Stimulated activated CD4-positive, alpha-beta T cell treated with anti-CD3 and anti-CD28 coated beads, Interleukin-4, amount 100 ng/mL, for 48 hours (primary cell): ENCODE measurements at regions not wholly inside any gene's neighbourhood (a gene's known extent, or its start where the extent isn't known, plus 50 kb on each side); places are given as distances from the start of the nearest gene placed in this dataset.
"Not testable (repeated sequence)": the region's sequence is repeated elsewhere in the genome, so short reads cannot be mapped to it uniquely, and the experiment has no call there.

Source experiments
- DNase-seq, 2 donors: peaks; one replicate each; pipeline ENCODE4 v3.0.0-alpha.2; 2020; ENCODE audit warnings: low read depth in 2 of 2

DNA sequence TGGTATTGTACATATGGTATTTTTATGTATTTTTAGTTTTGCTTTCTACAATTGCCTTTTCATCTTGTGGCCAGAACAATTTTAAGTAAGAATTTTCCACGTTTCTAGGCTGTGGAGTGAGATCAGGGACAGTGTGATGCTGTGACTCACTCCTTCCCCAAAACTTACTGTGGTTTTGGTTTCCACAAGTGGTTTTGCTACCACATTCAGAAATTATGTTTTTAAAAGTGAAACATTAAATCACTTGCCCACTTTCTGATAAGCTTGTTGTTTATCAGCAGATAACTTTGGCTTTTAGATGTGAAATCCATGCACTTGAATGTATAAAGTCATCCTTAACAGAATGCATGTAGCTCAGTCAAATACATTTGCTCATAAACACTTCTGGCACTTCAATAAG is 192.2 kb upstream of the THRB start:
- no peak for DNase-seq

DNA sequence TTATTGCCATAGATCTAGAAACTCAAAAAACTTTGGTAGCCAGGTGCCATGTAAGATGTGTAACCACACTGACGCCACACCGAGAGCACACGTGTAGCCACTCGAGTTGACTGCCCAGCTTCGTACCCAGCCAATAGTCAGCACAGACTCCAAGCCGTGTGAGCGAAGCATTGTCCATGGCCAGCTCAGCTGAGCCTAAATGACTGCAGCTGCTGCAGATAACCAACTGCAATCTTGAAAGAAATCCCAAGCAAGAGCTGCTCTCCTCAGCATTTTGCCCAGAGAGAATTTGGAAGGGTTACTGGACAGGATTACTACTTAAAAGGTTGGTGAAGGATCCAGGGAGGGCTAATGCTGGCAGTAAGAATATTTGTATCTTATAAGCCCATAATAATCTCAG is 193.0 kb upstream of the THRB start:
- no peak for DNase-seq

DNA sequence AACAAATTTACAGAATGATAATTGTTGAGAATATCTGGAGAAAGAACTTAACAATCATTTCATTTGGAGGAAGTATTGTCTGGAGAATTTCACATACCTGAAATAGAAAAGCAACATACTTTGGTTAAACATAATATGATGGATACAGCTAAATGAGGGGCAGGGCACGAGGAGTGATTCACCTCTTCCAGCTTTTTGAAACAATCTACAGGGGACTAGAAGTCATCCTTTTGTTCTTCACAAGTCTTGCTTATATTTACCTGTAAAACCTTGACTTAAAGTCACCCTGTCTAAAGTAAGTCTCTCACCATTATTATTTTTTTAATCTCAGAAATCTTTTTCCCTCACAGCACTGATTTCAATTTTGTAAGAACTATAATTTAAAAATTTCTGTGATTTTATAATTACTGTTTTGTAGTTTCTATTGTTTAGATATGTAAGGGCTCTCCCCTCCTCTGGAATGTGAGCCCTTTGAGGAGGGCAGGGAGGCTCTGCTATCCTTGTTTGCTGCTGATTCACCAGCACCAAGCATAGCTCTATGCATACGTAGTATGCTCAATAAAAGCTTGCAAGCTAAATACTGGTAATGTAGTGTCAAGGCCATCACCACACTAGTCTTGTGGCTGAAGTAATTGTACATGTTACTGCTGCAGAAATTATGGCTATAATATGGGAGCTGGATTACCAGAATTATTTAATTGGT is 193.9 kb upstream of the THRB start:
- no peak for DNase-seq

DNA sequence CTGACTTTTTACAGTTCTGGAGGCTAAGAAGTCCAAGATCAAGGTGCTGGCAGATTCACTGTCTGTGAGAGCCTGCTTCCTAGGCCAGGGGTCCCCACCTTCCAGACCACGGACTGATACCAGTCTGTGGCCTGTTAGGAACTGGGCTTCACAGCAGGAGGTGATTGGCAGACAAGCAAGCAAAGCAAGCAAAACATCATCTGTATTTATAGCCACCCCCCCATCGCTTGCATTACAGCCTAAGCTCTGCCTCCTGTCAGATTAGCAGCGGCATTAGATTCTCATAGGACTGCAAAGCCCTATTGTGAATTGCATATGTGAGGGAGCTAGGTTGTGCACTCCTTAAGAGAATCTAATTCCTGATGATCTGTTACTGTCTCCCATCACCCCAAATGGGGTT is 194.7 kb upstream of the THRB start:
- DNase-seq: no peak

DNA sequence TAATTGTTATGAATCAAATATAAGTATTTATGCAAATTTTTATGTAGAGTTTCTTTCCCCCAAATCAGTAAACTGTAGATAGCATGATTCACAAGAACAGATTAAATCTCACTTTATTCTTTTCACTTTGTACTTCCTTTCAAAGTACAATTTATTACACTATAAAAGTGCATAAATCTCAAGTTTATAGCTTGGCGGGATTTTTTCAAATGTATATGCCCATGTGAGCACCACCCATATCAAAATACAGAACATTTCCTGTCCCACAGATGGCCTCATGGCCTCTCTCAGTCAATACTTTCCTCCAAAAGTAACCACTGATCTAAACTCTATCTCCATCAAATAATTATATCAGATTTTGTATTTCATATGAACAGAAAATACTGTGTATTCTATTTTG is 196.1 kb upstream of the THRB start:
- no peak for DNase-seq

DNA sequence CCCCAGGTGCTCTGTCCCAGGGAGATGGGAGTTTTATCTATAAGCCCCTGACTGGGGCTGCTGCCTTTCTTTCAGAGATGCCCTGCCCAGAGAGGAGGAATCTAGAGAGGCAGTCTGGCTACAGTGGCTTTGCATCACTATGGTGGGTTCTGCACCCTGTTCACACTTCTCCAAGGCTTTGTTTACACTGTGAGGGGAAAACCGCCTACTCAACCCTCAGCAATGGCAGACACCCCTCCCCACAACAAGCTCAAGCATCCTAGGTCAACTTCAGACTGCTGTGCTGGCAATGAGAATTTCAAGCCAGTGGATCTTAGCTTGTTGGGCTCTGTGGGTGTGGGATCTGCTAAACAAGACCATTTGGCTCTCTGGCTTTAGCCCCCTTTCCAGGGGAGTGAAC is 204.4 kb upstream of the THRB start:
- not testable (repeated sequence) for DNase-seq

DNA sequence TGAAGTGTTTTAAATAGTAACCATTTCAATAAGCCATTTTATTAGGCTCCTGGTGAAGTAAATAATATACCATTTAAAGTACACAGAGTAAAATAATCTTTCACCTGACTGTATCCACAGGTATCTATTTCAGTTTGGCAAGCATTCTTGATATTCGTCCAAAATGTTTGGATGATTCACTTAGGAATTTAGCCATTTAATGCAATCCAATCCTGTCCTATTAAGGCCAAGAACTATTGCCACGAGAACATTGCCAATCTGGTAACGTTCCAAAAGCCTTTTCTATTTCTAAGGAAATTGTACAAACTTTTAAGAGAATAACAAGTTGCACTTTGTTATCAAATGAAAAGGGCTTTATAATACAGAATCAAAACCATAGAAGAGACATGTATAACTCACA is 209.8 kb upstream of the THRB start:
- no peak for DNase-seq

DNA sequence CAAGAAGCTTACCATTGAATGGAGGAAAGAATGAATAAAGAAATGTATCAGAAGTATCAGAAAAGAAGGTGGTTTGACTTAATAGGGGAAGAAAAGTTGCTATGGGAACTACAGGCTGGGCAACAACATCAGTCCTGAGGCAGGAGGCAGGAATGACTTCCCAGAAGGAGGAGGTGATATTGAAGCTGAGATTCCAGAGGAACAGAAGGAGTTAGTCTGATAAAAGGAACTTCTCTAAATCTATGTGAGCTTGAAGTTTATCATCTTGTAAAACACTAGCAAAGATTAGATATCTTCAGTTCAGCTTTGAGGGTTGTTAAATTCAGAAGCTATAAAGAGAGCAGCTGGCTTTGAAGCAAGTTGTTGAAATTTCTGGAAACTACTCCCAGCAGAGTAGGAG is 213.3 kb upstream of the THRB start:
- no peak for DNase-seq

DNA sequence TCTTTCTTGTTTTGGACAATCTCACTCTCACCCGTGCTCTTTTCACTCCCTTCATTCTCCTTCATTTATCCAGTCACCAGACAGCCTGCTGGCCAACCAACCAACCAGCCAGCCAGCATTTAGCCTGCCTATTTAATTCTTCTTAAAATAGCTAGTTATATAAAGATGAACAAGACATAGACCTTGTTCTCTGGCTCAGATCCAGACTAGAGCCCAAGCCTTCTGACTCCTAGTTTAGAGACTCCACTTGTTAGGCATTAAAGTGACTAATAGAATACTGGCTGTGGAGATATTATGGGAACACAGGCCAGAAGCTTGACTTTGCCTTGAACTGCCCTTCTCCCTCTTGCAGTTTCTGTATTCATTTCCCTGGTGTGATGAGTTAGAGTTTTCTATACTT is 215.3 kb upstream of the THRB start:
- no peak for DNase-seq

DNA sequence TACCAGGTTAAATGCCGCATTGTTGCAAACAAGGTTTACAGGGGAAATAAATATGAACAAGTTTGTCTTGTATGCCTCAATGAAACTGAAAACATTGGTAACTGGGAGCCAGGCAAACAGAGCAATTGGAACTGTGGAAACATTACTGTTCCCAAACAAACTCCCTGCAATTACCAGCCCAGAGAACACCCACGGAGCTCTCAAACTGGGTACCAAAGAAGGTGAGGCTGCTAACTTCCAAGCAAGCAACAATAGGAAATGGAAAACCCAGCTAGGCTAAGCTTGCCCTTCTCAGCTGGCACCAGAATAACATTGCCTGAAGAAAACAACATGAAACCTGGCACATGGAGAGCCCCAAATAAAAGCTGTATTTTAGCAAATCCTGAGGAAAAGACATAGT is 218.9 kb upstream of the THRB start:
- no peak for DNase-seq

DNA sequence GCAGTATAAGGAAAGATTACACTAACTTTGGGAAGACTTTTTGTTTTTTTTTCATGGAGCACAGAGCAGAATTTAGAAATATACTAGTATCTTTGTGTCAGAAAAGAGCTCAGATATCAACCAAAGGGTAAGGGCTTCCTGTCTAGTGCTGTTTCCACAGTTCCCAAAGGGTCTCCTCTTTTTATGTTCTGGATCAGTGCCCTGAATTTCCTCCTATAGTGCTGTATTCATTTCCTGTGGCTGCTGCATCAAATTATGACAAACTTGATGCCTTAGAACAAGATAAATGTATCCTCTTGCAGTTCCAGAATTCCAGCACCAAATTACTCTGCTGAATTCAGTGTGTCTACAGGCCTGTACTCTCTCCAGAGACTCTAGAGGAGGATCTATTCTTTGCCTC is 219.8 kb upstream of the THRB start:
- DNase-seq: no peak

DNA sequence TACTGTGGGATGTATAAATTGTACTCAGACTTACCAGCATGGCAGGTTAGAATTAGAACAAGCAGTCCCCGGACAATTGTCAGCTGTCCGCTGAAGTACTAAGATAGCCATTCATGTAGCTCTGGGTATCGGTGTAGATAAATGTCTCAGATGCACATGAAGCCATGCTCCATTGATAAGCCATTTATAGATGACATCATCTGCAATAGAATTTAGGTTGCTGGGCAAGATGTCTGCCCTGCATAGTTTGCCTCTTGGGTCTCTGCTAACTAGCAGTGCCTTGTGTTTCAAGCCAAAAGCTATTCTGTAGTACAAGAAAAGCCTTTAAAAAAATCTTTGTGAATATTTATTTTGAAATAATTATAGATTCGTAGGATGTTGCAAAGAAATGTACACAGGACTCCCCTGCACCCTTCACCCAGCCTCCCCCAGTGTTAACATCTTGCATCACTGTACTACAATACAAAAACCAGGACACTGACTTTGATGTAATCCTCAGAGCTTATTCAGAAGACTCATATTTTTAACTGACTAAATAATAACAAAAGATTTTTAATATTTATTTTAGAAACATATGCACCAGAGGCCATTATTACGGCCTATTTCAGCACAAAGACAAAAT is 220.6 kb upstream of the THRB start:
- no peak for DNase-seq

DNA sequence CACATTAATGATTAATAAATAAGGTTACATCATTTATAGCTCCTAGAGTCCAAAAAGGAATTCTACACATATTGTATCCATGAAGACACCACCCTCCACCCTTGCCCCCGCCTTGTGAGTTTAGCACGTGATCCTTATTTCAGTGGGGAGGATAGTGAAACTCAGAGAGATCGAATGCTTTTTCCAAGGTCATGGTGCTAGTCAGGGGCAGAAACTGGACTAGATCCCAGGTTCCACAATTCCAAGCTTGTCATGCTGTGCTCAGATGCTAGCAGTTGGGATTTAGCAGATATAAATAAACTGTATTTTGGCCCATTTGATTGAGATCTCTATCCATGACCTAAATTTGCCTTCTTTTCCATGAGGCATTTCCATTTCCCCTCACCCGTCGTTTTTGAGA is 227.4 kb upstream of the THRB start:
- no peak for DNase-seq

DNA sequence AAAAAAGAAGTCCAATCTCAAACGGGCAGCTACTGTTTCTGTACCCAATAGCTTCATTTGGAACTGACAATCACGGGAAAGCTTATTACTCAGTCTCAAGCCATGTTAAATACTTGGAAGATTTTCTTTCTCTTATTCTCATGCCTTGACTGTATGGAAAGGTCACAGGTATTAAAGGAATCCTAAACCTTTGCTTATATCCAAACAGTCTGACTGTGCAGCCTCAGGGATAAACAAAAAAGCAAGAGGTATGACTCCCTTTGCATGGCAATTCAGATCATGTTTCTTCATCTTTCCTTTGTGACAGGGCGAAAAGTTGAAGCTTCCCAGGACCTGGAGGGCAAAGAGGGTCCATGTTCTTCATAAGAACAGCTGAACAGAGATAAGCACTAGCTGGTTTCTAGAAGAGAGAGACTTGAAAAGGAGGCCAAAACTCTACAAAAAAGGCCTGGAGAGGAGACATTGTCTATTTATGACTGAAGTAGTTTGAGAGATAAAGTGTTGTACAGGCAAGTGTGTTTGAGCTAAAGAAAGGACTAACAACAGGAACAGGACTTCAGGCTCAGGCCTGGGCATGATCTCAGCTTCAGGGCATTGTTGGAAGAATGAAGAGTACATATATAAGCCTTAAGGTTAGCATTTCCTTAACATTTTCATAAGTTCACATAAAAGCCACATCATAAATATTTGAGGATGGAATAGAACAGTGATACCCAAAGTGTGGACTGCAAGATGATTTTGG is 231.0 kb upstream of the THRB start:
- no peak for DNase-seq

DNA sequence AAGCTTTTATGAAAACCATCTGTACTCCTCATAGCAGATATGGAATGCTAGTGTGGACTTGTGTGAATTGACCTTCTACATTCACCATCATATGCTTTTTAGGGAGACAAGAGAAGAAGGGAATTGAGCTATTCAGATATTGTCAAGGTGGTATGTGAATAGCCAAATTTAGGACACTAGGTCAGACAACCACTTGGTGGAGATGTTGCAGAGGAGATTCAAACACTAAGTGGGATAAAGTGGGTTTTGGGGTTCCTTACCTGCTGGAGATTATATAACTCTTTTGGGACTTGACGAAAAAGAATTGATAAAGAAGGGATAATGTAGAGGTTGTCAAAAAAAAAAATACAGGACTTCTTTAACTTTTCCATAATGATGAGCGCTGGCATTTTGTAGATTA is 231.8 kb upstream of the THRB start:
- DNase-seq: no peak

DNA sequence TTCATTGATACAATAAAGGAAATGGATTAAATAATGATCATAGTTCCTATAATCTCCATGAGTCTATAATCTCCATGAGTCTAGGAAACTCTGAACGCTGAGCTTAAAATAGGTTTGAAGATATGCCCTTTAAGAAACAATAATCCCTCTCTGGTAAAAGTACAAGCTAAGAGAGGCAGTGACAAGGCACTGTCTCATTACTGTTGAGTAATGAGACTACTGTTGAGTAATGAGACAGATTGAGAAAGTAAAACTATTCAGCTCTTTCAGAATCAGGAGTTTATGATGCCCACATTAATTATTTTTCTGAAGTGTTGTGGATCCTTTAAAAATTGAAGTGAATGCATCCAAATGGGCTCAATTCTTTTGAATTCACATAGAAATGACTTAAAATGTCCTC is 235.5 kb upstream of the THRB start:
- no peak for DNase-seq

DNA sequence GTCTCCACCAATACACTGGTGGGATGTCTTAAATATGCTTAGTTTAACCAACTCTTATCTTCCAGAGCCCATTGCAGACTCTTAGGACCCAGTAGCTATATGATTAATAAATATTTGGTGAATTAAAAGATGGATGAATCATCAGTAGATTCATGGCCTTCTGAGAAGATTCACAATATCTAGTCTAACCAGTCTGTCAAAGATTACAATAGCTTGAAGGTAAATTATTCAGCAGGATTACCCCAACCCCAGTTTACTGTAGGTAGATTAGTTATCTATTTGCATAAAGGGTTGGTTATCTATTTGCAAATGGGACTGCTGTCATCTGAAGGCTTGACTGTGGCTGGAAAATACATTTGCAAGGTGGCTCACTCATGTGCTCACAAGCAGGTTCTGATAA is 239.4 kb upstream of the THRB start:
- no peak for DNase-seq

DNA sequence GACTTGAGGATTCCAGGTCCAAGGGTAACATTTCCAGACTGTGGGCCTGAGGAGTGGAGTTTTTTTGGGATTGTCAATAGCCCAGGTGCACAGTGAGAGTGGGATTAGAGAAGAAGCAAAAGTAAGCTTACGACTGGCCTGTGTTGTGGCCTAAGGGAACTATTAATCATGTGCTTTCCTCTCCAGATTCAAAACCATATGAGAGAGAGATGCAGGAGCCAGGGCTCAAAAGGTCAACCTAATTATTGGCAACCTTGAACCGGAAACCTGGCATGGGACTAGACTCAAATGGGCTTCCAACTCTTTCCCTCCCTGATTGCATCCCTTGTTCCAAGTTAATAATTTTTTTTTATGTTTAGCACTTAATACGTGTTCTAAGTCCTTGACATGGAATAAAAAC is 242.1 kb upstream of the THRB start:
- no peak for DNase-seq

DNA sequence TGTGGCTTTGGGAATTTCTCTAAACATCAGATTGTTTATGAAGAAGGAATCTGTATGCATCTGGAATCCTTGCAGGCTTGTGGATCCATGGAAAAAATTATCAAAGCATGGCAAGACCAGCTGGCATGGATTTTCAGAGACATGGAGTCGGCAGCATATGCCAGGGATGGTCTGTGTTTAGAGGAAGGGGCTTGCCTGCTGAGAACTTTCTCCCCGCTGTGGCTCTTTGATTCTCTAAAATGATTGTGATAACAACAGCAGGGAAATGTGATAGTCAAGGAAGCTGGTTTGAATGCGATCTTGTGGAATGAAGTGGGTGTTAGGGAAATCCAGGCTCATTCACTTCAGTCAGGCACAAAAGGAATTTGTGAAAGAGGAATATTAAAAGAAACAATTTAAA is 245.7 kb upstream of the THRB start:
- DNase-seq: no peak

DNA sequence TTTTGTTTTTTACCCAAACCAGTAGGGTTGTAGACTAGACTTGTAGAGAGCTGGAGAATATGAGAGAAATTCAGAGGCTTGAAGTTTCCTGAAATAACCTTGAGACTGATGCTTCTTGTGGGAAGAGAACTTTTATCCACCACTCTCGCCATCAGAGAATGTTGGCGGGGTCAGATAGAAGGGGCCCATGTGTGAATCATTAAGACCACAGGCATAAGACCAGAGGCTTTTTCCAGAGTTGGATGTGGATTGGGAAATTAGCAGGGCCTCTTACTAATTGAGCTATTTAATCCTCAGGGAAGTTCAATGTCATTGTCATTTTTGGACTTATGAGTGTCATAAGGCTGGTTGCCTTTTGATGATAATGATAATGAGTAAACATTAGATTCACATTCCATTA is 246.9 kb upstream of the THRB start:
- DNase-seq: no peak

DNA sequence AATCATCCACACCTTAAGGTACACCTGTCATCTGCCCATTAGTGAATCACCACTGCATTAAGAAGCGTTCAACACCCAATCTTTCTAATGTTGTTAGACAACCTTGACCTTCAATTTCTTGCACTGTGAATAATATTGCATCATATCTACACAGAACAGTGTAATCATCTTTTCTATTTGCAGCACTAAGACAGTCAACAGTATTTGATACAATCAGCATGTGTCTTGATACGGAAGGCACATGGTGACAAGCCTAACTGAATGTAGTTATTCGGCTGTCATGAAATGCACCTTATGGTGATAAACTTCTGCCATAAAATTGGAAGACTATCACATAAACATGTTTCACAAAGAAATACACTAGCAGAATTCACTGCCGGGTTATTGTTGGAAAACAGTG is 253.9 kb upstream of the THRB start:
- no peak for DNase-seq

DNA sequence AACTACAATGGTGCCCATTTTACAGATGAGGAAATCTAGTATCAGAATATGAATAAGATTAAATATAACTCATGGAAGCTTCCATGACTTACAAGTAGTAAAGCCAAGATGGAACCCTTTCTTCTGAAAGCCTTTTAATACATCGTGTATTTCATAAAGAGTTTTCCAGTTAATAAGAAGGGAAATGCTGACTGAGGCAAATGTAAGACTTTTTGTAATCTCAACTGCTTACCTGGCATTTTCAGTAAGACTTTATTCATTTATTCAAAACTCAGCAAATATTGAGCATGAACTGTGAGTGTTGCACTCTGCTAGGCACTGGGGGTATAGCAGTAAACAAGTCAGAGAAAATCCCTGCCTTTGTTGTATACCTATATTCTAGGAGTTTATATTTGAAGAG is 256.4 kb upstream of the THRB start:
- DNase-seq: no peak

DNA sequence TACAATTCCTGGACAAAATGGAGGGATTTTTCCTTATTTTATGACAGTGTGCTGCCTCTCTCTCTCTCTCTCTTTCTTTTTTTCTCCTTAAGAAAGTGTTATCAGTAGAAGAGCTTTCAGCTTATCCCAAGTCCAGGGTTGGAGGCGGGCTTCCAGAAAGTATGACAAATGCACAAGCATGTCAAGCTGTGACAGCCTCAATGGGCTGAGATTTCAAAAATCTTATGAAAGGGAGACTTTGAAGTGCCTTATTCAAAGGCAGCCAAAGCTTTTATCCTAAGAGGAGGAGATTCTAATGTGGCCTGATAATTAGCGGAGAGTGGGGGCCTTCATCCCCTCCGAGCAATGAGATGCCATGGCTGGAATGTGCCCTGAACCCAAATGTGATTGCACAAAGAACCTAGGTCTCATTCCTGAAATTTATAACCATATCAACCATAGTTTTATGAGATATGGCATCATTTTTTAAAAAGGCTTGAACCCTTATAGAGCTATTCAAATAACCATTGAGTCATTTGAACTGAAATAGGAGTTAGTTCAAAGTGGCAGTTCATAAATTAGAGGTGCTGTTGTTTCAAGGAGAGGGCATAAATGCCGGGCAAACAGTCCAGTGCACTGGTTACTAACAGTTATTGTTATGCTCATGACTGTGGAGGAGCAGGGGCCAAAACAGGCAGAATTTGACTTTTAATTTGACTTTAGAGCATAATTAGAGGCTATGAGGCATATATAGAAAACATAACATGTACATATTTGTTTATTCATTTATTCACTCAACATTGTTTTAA is 261.6 kb upstream of the THRB start:
- no peak for DNase-seq
